Panc1 (cell line): ENCODE measurements at regions not wholly inside any gene's neighbourhood (a gene's known extent, or its start where the extent isn't known, plus 50 kb on each side); places are given as distances from the start of the nearest gene placed in this dataset.

Source experiments
- POLR2AphosphoS5 ChIP-seq: IDR thresholded peaks from 2 replicates; pipeline ENCODE4 v1.6.1; 2012; ENCODE audit warnings: mild to moderate bottlenecking, low read depth, low read length, moderate library complexity
- REST ChIP-seq, 2 experiments: IDR thresholded peaks; 2 replicates each; pipeline ENCODE4 v1.6.1; 2011 to 2012; ENCODE audit warnings: low read depth in 2 of 2, control low read depth in 1 of 2, low read length in 1 of 2, mild to moderate bottlenecking in 1 of 2, moderate library complexity in 1 of 2; ENCODE audit not compliant: insufficient read depth in 1 of 2
- SIN3A ChIP-seq: IDR thresholded peaks from 2 replicates; pipeline ENCODE4 v1.6.1; 2012; ENCODE audit warnings: low read depth, mild to moderate bottlenecking, low read length, moderate library complexity, borderline replicate concordance; ENCODE audit not compliant: insufficient read depth
- TCF7L2 ChIP-seq: IDR thresholded peaks from 2 replicates; pipeline ENCODE4 v1.6.1; 2011; ENCODE audit warnings: mild to moderate bottlenecking, low read depth, low read length, inconsistent platforms
- TF ChIP-seq, protein P1 (sequence below): fragments of 450-650 bp; IDR thresholded peaks from 2 replicates; pipeline ENCODE4 v1.5.1; 2017; ENCODE audit warnings: mild to moderate bottlenecking

- TF ChIP-seq, protein P1, sequence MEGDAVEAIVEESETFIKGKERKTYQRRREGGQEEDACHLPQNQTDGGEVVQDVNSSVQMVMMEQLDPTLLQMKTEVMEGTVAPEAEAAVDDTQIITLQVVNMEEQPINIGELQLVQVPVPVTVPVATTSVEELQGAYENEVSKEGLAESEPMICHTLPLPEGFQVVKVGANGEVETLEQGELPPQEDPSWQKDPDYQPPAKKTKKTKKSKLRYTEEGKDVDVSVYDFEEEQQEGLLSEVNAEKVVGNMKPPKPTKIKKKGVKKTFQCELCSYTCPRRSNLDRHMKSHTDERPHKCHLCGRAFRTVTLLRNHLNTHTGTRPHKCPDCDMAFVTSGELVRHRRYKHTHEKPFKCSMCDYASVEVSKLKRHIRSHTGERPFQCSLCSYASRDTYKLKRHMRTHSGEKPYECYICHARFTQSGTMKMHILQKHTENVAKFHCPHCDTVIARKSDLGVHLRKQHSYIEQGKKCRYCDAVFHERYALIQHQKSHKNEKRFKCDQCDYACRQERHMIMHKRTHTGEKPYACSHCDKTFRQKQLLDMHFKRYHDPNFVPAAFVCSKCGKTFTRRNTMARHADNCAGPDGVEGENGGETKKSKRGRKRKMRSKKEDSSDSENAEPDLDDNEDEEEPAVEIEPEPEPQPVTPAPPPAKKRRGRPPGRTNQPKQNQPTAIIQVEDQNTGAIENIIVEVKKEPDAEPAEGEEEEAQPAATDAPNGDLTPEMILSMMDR = no peak
- TF ChIP-seq SIN3A (no peak), POLR2AphosphoS5 (no peak), REST (IDR thresholded peaks at IDR 0.05; ENCODE audit: insufficient read depth in 1 of 2, low read depth in 2 of 2, low read length in 1 of 2) (no peak), TCF7L2 (no peak)
These were observed 271.9 kb upstream of the TBL1XR1 start for GRCh38 chr3:177469216-177469615.
